ENCODE measurements at regions not wholly inside any gene's neighbourhood (a gene's known extent, or its start where the extent isn't known, plus 50 kb on each side); places are given as distances from the start of the nearest gene placed in this dataset.

DNA sequence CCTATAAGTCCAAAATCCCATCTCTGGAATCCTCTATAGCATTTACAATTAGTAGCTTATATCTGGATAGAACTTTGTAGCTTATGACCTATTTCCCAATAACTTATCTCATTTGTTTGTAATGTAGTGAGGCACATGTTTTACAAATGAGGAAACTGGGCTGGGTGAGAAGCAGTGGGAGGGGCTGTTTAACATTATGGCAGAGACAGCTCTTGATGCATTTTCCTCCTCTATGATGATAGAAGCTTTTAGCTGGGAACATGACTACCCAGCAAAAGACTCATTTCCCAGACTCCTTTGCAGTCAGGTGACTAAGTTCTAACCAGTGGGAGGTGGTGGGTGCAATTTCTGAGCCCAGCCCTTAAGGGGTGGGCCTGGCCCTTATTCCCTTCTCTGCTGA, 179.7 kb downstream of the TTC8 start:
- TF ChIP-seq JUN (IDR thresholded peaks at IDR 0.05; ENCODE audit: borderline replicate concordance, insufficient read depth, insufficient read length, low read depth) (no peak), EZH2 (IDR thresholded peaks at IDR 0.05; ENCODE audit: borderline replicate concordance, low read depth, low read length, severe bottlenecking) (no peak), POLR2A (IDR thresholded peaks at IDR 0.05; ENCODE audit: low read depth, low read length) (no peak), MYC (IDR thresholded peaks at IDR 0.05; ENCODE audit: low read depth, low read length) (no peak), POLR2AphosphoS5 (IDR thresholded peaks at IDR 0.05; ENCODE audit: insufficient read depth, low read depth, low read length) (no peak)
- TF ChIP-seq, protein P1, sequence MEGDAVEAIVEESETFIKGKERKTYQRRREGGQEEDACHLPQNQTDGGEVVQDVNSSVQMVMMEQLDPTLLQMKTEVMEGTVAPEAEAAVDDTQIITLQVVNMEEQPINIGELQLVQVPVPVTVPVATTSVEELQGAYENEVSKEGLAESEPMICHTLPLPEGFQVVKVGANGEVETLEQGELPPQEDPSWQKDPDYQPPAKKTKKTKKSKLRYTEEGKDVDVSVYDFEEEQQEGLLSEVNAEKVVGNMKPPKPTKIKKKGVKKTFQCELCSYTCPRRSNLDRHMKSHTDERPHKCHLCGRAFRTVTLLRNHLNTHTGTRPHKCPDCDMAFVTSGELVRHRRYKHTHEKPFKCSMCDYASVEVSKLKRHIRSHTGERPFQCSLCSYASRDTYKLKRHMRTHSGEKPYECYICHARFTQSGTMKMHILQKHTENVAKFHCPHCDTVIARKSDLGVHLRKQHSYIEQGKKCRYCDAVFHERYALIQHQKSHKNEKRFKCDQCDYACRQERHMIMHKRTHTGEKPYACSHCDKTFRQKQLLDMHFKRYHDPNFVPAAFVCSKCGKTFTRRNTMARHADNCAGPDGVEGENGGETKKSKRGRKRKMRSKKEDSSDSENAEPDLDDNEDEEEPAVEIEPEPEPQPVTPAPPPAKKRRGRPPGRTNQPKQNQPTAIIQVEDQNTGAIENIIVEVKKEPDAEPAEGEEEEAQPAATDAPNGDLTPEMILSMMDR (IDR thresholded peaks at IDR 0.05; ENCODE audit: extremely low read depth in 1 of 2, insufficient read depth in 1 of 2, low read depth in 1 of 2, low read length in 2 of 2), result no peak
- TF ChIP-seq, protein P2, sequence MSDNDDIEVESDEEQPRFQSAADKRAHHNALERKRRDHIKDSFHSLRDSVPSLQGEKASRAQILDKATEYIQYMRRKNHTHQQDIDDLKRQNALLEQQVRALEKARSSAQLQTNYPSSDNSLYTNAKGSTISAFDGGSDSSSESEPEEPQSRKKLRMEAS (IDR thresholded peaks at IDR 0.05; ENCODE audit: insufficient read depth, insufficient read length), result no peak

All from endothelial cell of umbilical vein (primary cell).